ENCODE measurements at regions not wholly inside any gene's neighbourhood (a gene's known extent, or its start where the extent isn't known, plus 50 kb on each side); places are given as distances from the start of the nearest gene placed in this dataset.

DNA sequence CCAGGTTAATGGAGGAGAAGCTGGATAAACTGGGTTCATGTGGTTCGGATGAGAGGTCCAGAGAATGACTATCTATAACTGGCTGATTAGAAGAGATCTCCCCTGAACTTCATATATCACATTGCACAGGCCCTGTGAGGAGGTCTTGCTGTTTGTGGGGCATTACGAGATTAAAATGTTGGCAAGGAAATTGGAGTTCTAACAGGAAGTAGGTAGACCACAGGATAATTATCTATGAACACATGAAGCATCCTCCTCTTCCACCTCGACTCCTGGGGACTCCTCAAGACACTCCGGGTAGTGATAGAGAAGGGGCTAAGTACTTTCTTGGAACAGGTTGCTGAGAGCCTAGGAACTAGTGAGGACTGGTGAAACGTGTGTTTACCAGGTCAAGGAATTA is 418.8 kb downstream of the KCNH5 start:
- H2BK5ac ChIP-seq (ENCODE audit: low read depth, low read length, poor library complexity, severe bottlenecking): no peak overlapping the region
- no peak overlapping the region for H3K4ac ChIP-seq (ENCODE audit: low read depth, low read length)
- ATAC-seq (ENCODE audit: low read depth) (no peak), DNase-seq (no peak)
- no peak overlapping the region for H2BK15ac ChIP-seq (ENCODE audit: low read depth, low read length)
- H3K9me1 ChIP-seq (ENCODE audit: insufficient read depth, low read length): no peaks in the 10 kb centered on the region
- no peak overlapping the region for H3K9ac ChIP-seq (ENCODE audit: low read depth, low read length)
- no peak overlapping the region for H4K8ac ChIP-seq (ENCODE audit: low read depth in 2 of 2, low read length in 2 of 2)
- no peak overlapping the region for H4K5ac ChIP-seq (ENCODE audit: low read depth, low read length)
- no CpG with 5 or more reads among the region's 5 CpGs for WGBS, 2 experiments (ENCODE audit: extremely low coverage in 2 of 2, insufficient read length in 1 of 2)
- no peak overlapping the region for H3K23ac ChIP-seq (ENCODE audit: low read depth, low read length)
- CTCF ChIA-PET: no interaction called here
- no TSS peak for BruUV-seq (replicated peaks)
- H3K9me3 ChIP-seq (ENCODE audit: control insufficient read depth, insufficient read depth, low read length): no peaks in the 10 kb centered on the region; the same call in 1 of the 2 replicates
- no peak overlapping the region for H3K14ac ChIP-seq (replicated peaks; ENCODE audit: low read depth, low read length)
- no peak overlapping the region for H2BK20ac ChIP-seq (ENCODE audit: low read depth, low read length)
- H2AK5ac ChIP-seq (ENCODE audit: low read depth, low read length): no peak overlapping the region
- POLR2A ChIA-PET (ENCODE audit: unreplicated experiment): no interaction called here
- no peak overlapping the region for H3K4me2 ChIP-seq (ENCODE audit: low read depth, low read length)
- H4K20me1 ChIP-seq (ENCODE audit: insufficient read depth, low read length): no peaks in the 10 kb centered on the region
- H3K27me3 ChIP-seq (ENCODE audit: control insufficient read depth, insufficient read depth, low read length): no peaks in the 10 kb centered on the region
- no peak overlapping the region for H2AK9ac ChIP-seq (replicated peaks; ENCODE audit: low read depth, low read length, poor library complexity)
- dilution Hi-C loops (cut with HindIII; ENCODE audit: low sequenced_read_pairs, unreplicated experiment) (no loop called here), in situ Hi-C loops (cut with MboI; ENCODE audit: low sequenced_read_pairs) (no loop called here), intact Hi-C loops (cut with micrococcal nuclease) (no loop called here)
- H4K91ac ChIP-seq (ENCODE audit: insufficient read depth, low read depth, low read length): no peak overlapping the region
- H3K79me1 ChIP-seq (ENCODE audit: low read depth in 1 of 2, low read length in 2 of 2): no peaks in the 10 kb centered on the region
- no peak overlapping the region for H2AFZ ChIP-seq (replicated peaks; ENCODE audit: low read length, poor library complexity)
- no peaks in the 10 kb centered on the region for H3K4me1 ChIP-seq (ENCODE audit: control insufficient read depth, insufficient read depth, low read length)
- no peak overlapping the region for H3K56ac ChIP-seq (ENCODE audit: extremely low read depth, insufficient read depth, low read length)
- no peaks in the 10 kb centered on the region for H3K36me3 ChIP-seq (ENCODE audit: control insufficient read depth, insufficient read depth, low read length)
- no peak overlapping the region for H3K18ac ChIP-seq (ENCODE audit: low read depth, low read length)
- H2BK120ac ChIP-seq (ENCODE audit: low read depth, low read length): no peak overlapping the region
- TF ChIP-seq RAD21 (IDR thresholded peaks at IDR 0.05; ENCODE audit: low read length): no peak
- TF ChIP-seq MXI1 (IDR thresholded peaks at IDR 0.05; ENCODE audit: borderline replicate concordance, low read depth, low read length): no peak
- no peak for TF ChIP-seq MAFK (IDR thresholded peaks at IDR 0.05; ENCODE audit: low read depth, low read length)
- no peak for TF ChIP-seq CTCF (conservative IDR thresholded peaks at IDR 0.05; ENCODE audit: low read depth, low read length)
- TF ChIP-seq CEBPB (IDR thresholded peaks at IDR 0.05; ENCODE audit: low read depth, low read length): no peak
- TF ChIP-seq, protein P1, sequence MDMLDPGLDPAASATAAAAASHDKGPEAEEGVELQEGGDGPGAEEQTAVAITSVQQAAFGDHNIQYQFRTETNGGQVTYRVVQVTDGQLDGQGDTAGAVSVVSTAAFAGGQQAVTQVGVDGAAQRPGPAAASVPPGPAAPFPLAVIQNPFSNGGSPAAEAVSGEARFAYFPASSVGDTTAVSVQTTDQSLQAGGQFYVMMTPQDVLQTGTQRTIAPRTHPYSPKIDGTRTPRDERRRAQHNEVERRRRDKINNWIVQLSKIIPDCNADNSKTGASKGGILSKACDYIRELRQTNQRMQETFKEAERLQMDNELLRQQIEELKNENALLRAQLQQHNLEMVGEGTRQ (IDR thresholded peaks at IDR 0.05; ENCODE audit: low read depth, low read length): no peak
- TF ChIP-seq FOS (IDR thresholded peaks at IDR 0.05; ENCODE audit: low read depth, low read length): no peak
- TF ChIP-seq, protein P2, sequence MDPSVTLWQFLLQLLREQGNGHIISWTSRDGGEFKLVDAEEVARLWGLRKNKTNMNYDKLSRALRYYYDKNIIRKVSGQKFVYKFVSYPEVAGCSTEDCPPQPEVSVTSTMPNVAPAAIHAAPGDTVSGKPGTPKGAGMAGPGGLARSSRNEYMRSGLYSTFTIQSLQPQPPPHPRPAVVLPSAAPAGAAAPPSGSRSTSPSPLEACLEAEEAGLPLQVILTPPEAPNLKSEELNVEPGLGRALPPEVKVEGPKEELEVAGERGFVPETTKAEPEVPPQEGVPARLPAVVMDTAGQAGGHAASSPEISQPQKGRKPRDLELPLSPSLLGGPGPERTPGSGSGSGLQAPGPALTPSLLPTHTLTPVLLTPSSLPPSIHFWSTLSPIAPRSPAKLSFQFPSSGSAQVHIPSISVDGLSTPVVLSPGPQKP (IDR thresholded peaks at IDR 0.05; ENCODE audit: borderline replicate concordance, low read depth, low read length): no peak
- TF ChIP-seq POLR2A (IDR thresholded peaks at IDR 0.05; ENCODE audit: low read depth, low read length): no peak
- no peak for TF ChIP-seq CHD1 (IDR thresholded peaks at IDR 0.05; ENCODE audit: low read depth, low read length)
- no peak for TF ChIP-seq NFE2L2 (IDR thresholded peaks at IDR 0.05; ENCODE audit: low read depth, low read length)
- TF ChIP-seq MAZ (IDR thresholded peaks at IDR 0.05; ENCODE audit: borderline replicate concordance, low read depth, low read length): no peak
- no peak for TF ChIP-seq RCOR1 (IDR thresholded peaks at IDR 0.05; ENCODE audit: insufficient replicate concordance, low read length)
- no peak for TF ChIP-seq BHLHE40 (IDR thresholded peaks at IDR 0.05; ENCODE audit: low read depth, low read length)
- TF ChIP-seq SMC3 (IDR thresholded peaks at IDR 0.05; ENCODE audit: low read depth, low read length): no peak
- TF ChIP-seq RFX5 (IDR thresholded peaks at IDR 0.05; ENCODE audit: low read depth, low read length): no peak
- H3K4me3 ChIP-seq (ENCODE audit: insufficient read depth, low read depth, low read length): no peak overlapping the region
- H3K27ac ChIP-seq (ENCODE audit: insufficient read depth, low read length): no peak overlapping the region

Data from IMR-90 (cell line).